Mesenchymal stem cell (in vitro differentiated cells and primary cell): ENCODE measurements at regions not wholly inside any gene's neighbourhood (a gene's known extent, or its start where the extent isn't known, plus 50 kb on each side); places are given as distances from the start of the nearest gene placed in this dataset.
A peak's percentile ranks its signal among the peaks of the same experiment; 100 is the strongest.
"Not testable (repeated sequence)": the region's sequence is repeated elsewhere in the genome, so short reads cannot be mapped to it uniquely, and the experiment has no call there.

Source experiments
- DNase-seq: peaks from one replicate; pipeline ENCODE4 v3.0.0-alpha.2; 2013
- H2AFZ ChIP-seq: one replicate; pipeline ENCODE4 v1.6.1; 2013; ENCODE audit warnings: low read depth, mild to moderate bottlenecking, control low read depth, inconsistent platforms, low read length, moderate library complexity
- H2AK5ac ChIP-seq: 2 replicates; pipeline ENCODE4 v1.6.1; 2013; ENCODE audit warnings: low read length, moderate library complexity, mild to moderate bottlenecking, inconsistent platforms; ENCODE audit not compliant: severe bottlenecking
- H2BK120ac ChIP-seq: one replicate; pipeline ENCODE4 v1.6.1; 2013; ENCODE audit warnings: low read depth, mild to moderate bottlenecking, inconsistent platforms, low read length, moderate library complexity
- H2BK12ac ChIP-seq, 2 experiments: one replicate each; pipeline ENCODE4 v1.6.1; 2013; ENCODE audit warnings: inconsistent platforms in 2 of 2, low read length in 2 of 2, mild to moderate bottlenecking in 2 of 2, moderate library complexity in 2 of 2, control low read depth in 1 of 2
- H2BK15ac ChIP-seq: one replicate; pipeline ENCODE4 v1.6.1; 2013; ENCODE audit warnings: mild to moderate bottlenecking, low read depth, inconsistent platforms; ENCODE audit not compliant: poor library complexity, severe bottlenecking
- H2BK5ac ChIP-seq: 2 replicates; pipeline ENCODE4 v1.6.1; 2013; ENCODE audit warnings: low read depth, mild to moderate bottlenecking, low read length, control low read depth, inconsistent platforms; ENCODE audit not compliant: poor library complexity, severe bottlenecking
- H3K14ac ChIP-seq, 2 experiments: one replicate each; pipeline ENCODE4 v1.6.1; 2013; ENCODE audit warnings: inconsistent platforms in 2 of 2, low read length in 2 of 2, control low read depth in 1 of 2, mild to moderate bottlenecking in 1 of 2, moderate library complexity in 1 of 2
- H3K18ac ChIP-seq, 2 experiments: one replicate each; pipeline ENCODE4 v1.6.1; 2013; ENCODE audit warnings: inconsistent platforms in 2 of 2, low read length in 2 of 2, control low read depth in 1 of 2, low read depth in 1 of 2, mild to moderate bottlenecking in 1 of 2
- H3K23ac ChIP-seq, 2 experiments: one replicate each; pipeline ENCODE4 v1.6.1; 2013; ENCODE audit warnings: inconsistent platforms in 2 of 2, low read length in 2 of 2, mild to moderate bottlenecking in 2 of 2, moderate library complexity in 2 of 2, control low read depth in 1 of 2
- H3K27ac ChIP-seq: 2 replicates; pipeline ENCODE4 v1.5.1; 2013; ENCODE audit warnings: mild to moderate bottlenecking, moderate library complexity, low read length, control low read depth, inconsistent platforms; ENCODE audit not compliant: poor library complexity, severe bottlenecking
- H3K27me3 ChIP-seq, 2 experiments: 2 replicates each; pipeline versions ENCODE4 v1.6.1 to v1.7.0; 2013; ENCODE audit warnings: low read length in 2 of 2, mild to moderate bottlenecking in 2 of 2, moderate library complexity in 2 of 2, control low read depth in 1 of 2, inconsistent platforms in 1 of 2; ENCODE audit not compliant: control insufficient read depth in 1 of 2, insufficient read depth in 1 of 2
- H3K36me3 ChIP-seq, 2 experiments: 2 replicates each; pipeline versions ENCODE4 v1.6.1 to v1.7.0; 2013; ENCODE audit warnings: low read length in 2 of 2, control low read depth in 1 of 2, inconsistent platforms in 1 of 2, low read depth in 1 of 2, mild to moderate bottlenecking in 1 of 2; ENCODE audit not compliant: insufficient read depth in 2 of 2, control insufficient read depth in 1 of 2
- H3K4ac ChIP-seq, 2 experiments: one replicate each; pipeline ENCODE4 v1.6.1; 2013; ENCODE audit warnings: inconsistent platforms in 2 of 2, low read length in 2 of 2, mild to moderate bottlenecking in 2 of 2, moderate library complexity in 2 of 2, control low read depth in 1 of 2, low read depth in 1 of 2
- H3K4me1 ChIP-seq: 2 replicates; pipeline ENCODE4 v1.6.1; 2013; ENCODE audit warnings: low read depth, low read length, control low read depth; ENCODE audit not compliant: control insufficient read depth, insufficient read depth
- H3K4me2 ChIP-seq: 2 replicates; pipeline ENCODE4 v1.6.1; 2013; ENCODE audit warnings: low read length, mild to moderate bottlenecking, inconsistent platforms; ENCODE audit not compliant: poor library complexity, severe bottlenecking
- H3K4me3 ChIP-seq, 2 experiments: 2 replicates each; pipeline versions ENCODE4 v1.5.1 to v1.7.0; 2013; ENCODE audit warnings: low read length in 2 of 2, mild to moderate bottlenecking in 2 of 2, control low read depth in 1 of 2, low read depth in 1 of 2; ENCODE audit not compliant: insufficient read depth in 1 of 2
- H3K79me1 ChIP-seq: replicated peaks from 2 replicates; pipeline ENCODE4 v1.6.1; 2013; ENCODE audit warnings: mild to moderate bottlenecking, control low read depth, low read length, inconsistent platforms; ENCODE audit not compliant: poor library complexity, severe bottlenecking
- H3K9ac ChIP-seq: 2 replicates; pipeline ENCODE4 v1.7.0; 2013; ENCODE audit warnings: mild to moderate bottlenecking, low read length, moderate library complexity
- H3K9me3 ChIP-seq: 2 replicates; pipeline ENCODE4 v1.7.0; 2013; ENCODE audit warnings: mild to moderate bottlenecking, low read length; ENCODE audit not compliant: control insufficient read depth
- H4K8ac ChIP-seq: one replicate; pipeline ENCODE4 v1.6.1; 2013; ENCODE audit warnings: inconsistent platforms, mild to moderate bottlenecking, low read length, moderate library complexity
- H4K91ac ChIP-seq: one replicate; pipeline ENCODE4 v1.6.1; 2013; ENCODE audit warnings: mild to moderate bottlenecking, low read length, inconsistent platforms
- WGBS: methylation state at CpG from one replicate; pipeline ENCODE4 v1.1.7; 2013; ENCODE audit warnings: mixed read lengths; 5-methylcytosine and 5-hydroxymethylcytosine counted together

DNA sequence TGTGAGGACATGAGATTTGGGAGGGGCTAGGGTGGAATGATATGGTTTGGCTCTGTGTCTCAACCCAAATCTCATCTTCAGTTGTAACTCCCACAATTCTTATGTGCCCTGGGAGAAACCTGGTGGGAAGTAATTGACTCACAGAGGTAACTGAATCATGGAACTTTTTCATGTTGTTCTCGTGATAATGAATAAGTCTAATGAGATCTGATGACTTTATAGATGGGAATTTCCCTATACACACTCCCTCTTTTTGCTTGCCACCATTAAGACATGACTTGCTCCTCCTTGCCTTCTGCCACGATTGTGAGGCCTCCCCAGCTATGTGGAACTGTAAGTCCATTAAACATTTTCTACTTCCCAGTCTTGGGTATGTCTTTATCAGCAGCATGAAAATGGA, 253.2 kb upstream of the GK2 start:
- H3K4me3 ChIP-seq = no peak overlapping the region
- no peak overlapping the region for H4K8ac ChIP-seq
- no peak overlapping the region for H2BK12ac ChIP-seq
- H2BK120ac ChIP-seq = no peak overlapping the region
- H3K18ac ChIP-seq = no peak overlapping the region
- no peak overlapping the region for H3K9ac ChIP-seq
- H3K79me1 ChIP-seq = no peaks in the 10 kb centered on the region
- H2BK5ac ChIP-seq = no peak overlapping the region
- no peak overlapping the region for H3K23ac ChIP-seq
- H2AFZ ChIP-seq = no peak overlapping the region
- no peak overlapping the region for H4K91ac ChIP-seq
- WGBS = 80% methylated on average over 1 of the region's 2 CpGs
- H2AK5ac ChIP-seq = no peak overlapping the region
- H3K4me1 ChIP-seq = no peaks in the 10 kb centered on the region
- no peaks in the 10 kb centered on the region for H3K27me3 ChIP-seq
- no peak overlapping the region for H2BK15ac ChIP-seq
- no peak overlapping the region for H3K14ac ChIP-seq
- no peak for DNase-seq
- no peak overlapping the region for H3K4ac ChIP-seq
- peaks cover 25% of the 10 kb centered on the region for H3K9me3 ChIP-seq
- no peak overlapping the region for H3K4me2 ChIP-seq
- no peak overlapping the region for H3K27ac ChIP-seq
- no peaks in the 10 kb centered on the region for H3K36me3 ChIP-seq

DNA sequence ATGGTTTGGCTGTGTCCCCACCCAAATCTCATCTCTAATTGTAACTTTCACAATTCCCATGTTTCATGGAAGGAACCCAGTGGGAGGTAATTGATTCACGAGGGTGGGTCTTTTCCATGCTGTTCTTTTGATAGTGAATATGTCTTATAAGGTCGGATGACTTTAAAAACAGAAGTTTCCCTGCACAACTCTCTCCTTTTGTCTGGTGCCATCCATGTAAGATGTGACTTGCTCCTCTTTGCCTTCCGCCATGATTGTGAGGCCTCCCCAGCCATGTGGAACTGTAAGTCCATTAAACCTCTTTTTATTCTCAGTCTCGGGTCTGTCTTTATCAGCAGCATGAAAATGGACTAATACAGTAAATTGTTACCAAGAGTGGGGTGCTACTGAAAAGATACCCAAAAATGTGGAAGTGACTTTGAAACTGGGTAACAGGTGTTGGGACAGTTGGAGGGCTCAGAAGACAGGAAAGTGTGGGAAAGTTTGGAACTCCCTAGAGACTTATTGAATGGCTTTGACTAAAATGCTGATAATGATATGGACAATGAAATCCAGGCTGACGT, 251.4 kb upstream of the GK2 start:
- DNase-seq, H2AK5ac ChIP-seq, H3K27me3 ChIP-seq, H3K4ac ChIP-seq, H2BK120ac ChIP-seq, H3K9ac ChIP-seq, H2BK15ac ChIP-seq, H3K4me3 ChIP-seq, H4K8ac ChIP-seq, H3K79me1 ChIP-seq, H3K14ac ChIP-seq, H2BK5ac ChIP-seq, H3K27ac ChIP-seq, H3K4me1 ChIP-seq, H3K4me2 ChIP-seq, H3K18ac ChIP-seq, H3K23ac ChIP-seq, H2BK12ac ChIP-seq, H3K36me3 ChIP-seq, H2AFZ ChIP-seq, H4K91ac ChIP-seq: not testable (repeated sequence)
- peaks cover 25% of the 10 kb centered on the region for H3K9me3 ChIP-seq
- 59% methylated on average over 5 of the region's 5 CpGs for WGBS

DNA sequence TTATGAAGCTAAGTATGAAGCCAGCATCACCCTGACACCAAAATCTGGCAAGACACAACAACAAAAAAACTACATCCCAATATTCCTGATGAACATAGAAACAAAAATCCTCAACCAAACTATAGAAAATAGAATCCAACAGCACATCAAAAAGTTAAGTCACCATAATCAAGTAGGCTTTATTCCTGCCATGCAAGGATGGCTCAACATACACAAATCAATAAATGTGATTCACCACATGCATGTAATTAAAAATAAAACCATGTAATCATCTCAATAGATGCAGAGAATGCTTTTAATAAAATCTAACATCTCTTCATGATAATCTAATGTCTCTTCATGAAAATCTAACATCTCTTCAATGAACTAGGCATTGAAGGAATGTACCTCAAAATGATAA, 249.4 kb upstream of the GK2 start:
- H4K91ac ChIP-seq = no peak overlapping the region
- H3K4me3 ChIP-seq = no peak overlapping the region
- peaks cover 25% of the 10 kb centered on the region for H3K9me3 ChIP-seq
- no peak overlapping the region for H3K9ac ChIP-seq
- no peak overlapping the region for H3K4ac ChIP-seq
- H2AFZ ChIP-seq = no peak overlapping the region
- H2BK12ac ChIP-seq = no peak overlapping the region
- H2BK120ac ChIP-seq = no peak overlapping the region
- H3K27ac ChIP-seq = no peak overlapping the region
- H3K18ac ChIP-seq = no peak overlapping the region
- no peaks in the 10 kb centered on the region for H3K36me3 ChIP-seq
- no peaks in the 10 kb centered on the region for H3K79me1 ChIP-seq
- H2AK5ac ChIP-seq = no peak overlapping the region
- no peak overlapping the region for H4K8ac ChIP-seq
- no peak overlapping the region for H3K4me2 ChIP-seq
- no peak overlapping the region for H3K23ac ChIP-seq
- no peak for DNase-seq
- no peak overlapping the region for H2BK5ac ChIP-seq
- no peaks in the 10 kb centered on the region for H3K27me3 ChIP-seq
- H2BK15ac ChIP-seq = no peak overlapping the region
- H3K14ac ChIP-seq = no peak overlapping the region
- no peaks in the 10 kb centered on the region for H3K4me1 ChIP-seq

DNA sequence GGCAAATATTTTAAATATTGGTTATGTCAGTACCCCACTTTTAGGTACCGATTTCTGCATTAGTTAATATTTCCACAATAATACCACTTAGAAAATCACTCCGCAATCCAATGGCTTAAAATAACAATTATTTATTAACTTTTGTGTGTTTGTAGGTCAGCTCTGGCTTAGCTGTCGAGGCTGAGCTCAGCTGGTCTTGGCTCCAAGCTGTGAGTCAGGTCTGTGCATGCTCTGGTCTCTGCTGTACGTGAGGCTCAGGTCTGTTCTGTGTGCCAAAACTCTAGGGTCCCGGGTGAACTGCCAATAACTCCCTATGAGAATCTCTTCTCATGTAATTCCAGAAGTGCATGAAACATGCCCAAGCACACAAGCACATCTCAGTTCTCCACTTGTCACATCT, 245.8 kb upstream of the GK2 start:
- Histone ChIP-seq H2BK12ac (no peak overlapping the region), H3K4me1 (no peaks in the 10 kb centered on the region), H3K79me1 (no peaks in the 10 kb centered on the region), H3K36me3 (no peaks in the 10 kb centered on the region), H3K18ac (no peak overlapping the region), H3K14ac (no peak overlapping the region), H2AK5ac (no peak overlapping the region), H4K8ac (peak overlapping the region; percentile 38), H2BK5ac (no peak overlapping the region), H3K27me3 (no peaks in the 10 kb centered on the region), H2BK120ac (no peak overlapping the region), H3K23ac (no peak overlapping the region), H3K4me3 (no peak overlapping the region), H3K9ac (no peak overlapping the region), H3K9me3 (peaks cover 14% of the 10 kb centered on the region), H3K27ac (peak overlapping the region; percentile 90), H2BK15ac (no peak overlapping the region), H3K4me2 (peak overlapping the region; percentile 56), H2AFZ (no peak overlapping the region), H4K91ac (no peak overlapping the region), H3K4ac (no peak overlapping the region)
- WGBS = 85% methylated on average over 3 of the region's 5 CpGs
- DNase-seq = no peak
